ENCODE measurements at regions not wholly inside any gene's neighbourhood (a gene's known extent, or its start where the extent isn't known, plus 50 kb on each side); places are given as distances from the start of the nearest gene placed in this dataset.

DNA sequence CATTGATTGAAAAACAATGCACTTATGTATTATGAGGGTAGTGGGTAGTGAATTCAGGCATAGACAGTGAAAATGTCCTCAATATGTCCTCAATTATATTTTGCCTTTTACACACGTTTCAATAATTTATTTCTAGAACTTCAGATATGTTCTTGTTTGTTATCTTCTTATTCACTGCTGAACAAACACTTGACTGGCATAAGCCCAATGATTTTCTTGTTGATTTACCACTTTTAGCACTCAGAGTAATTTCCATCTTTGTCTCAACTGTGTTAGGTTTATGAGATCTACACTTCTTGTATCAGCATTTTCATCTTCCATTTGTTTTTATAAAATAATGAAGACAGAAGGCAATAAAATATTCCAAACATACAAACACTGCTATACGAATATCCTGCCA is 61.8 kb upstream of the DCC start:
- no peak for TF ChIP-seq POLR2AphosphoS5 (IDR thresholded peaks at IDR 0.05; ENCODE audit: borderline replicate concordance, low read depth, low read length)
- TF ChIP-seq EZH2 (IDR thresholded peaks at IDR 0.05) = no peak
- TF ChIP-seq FOXP2 (optimal IDR thresholded peaks at IDR 0.05; ENCODE audit: control extremely low read depth, extremely low read length, insufficient read depth) = no peak
- no peak for DNase-seq (ENCODE audit: low read depth, low spot score)
- H3K36me3 ChIP-seq (ENCODE audit: insufficient read depth, low read length) = no peaks in the 10 kb centered on the region
- H3K9ac ChIP-seq (ENCODE audit: insufficient read length) = no peak overlapping the region
- no peaks in the 10 kb centered on the region for H3K9me3 ChIP-seq (ENCODE audit: low read depth, low read length)
- H3K4me3 ChIP-seq = no peak overlapping the region
- no peak overlapping the region for H3K27ac ChIP-seq

DNA sequence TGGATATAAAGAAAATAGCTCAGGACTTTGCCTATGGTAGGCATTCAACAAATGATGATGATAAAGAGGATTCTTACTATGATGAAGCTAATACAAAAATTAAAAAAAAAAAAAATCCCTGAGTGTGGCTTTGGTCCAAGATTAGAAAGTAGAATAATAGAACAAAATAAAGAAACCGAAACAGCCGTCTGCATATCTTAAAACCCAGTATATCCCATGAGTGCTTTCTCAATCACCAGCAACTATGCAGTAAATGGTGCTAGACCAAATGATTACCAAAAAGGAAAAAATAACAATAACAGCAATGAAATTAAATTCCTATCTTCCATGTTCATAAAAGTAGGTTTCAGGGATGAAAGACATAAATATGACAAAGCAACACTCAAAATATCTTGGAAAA is 59.3 kb upstream of the DCC start:
- DNase-seq (ENCODE audit: low read depth, low spot score) = no peak
- TF ChIP-seq FOXP2 (optimal IDR thresholded peaks at IDR 0.05; ENCODE audit: control extremely low read depth, extremely low read length, insufficient read depth) (no peak), EZH2 (IDR thresholded peaks at IDR 0.05) (no peak), POLR2AphosphoS5 (IDR thresholded peaks at IDR 0.05; ENCODE audit: borderline replicate concordance, low read depth, low read length) (no peak)
- Histone ChIP-seq H3K4me3 (no peak overlapping the region), H3K27ac (no peak overlapping the region), H3K9me3 (ENCODE audit: low read depth, low read length) (no peaks in the 10 kb centered on the region), H3K36me3 (ENCODE audit: insufficient read depth, low read length) (no peaks in the 10 kb centered on the region), H3K9ac (ENCODE audit: insufficient read length) (no peak overlapping the region)

DNA sequence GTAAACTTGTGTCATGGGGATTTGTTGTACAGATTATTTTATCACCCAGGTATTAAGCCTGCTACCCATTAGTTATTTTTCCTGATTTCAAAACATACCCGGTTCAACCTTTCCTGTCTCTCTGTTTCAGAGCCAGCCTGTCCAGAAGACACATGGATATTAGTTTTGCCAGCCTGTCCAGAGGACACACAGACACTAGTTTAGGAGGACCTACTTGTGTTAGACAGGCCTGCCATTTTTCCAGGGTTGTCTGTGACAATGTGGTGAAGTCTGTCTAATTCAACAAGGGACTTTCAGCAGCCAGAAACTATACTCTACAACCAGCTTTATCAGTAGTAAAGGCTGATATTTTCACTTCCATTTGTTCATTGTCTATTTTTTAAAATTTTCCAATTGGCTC is 56.1 kb upstream of the DCC start:
- Histone ChIP-seq H3K9me3 (ENCODE audit: low read depth, low read length) (no peaks in the 10 kb centered on the region), H3K9ac (ENCODE audit: insufficient read length) (no peak overlapping the region), H3K27ac (no peak overlapping the region), H3K4me3 (no peak overlapping the region), H3K36me3 (ENCODE audit: insufficient read depth, low read length) (no peaks in the 10 kb centered on the region)
- DNase-seq (ENCODE audit: low read depth, low spot score) = no peak
- no peak for TF ChIP-seq FOXP2 (optimal IDR thresholded peaks at IDR 0.05; ENCODE audit: control extremely low read depth, extremely low read length, insufficient read depth)
- TF ChIP-seq POLR2AphosphoS5 (IDR thresholded peaks at IDR 0.05; ENCODE audit: borderline replicate concordance, low read depth, low read length) = no peak
- no peak for TF ChIP-seq EZH2 (IDR thresholded peaks at IDR 0.05)

DNA sequence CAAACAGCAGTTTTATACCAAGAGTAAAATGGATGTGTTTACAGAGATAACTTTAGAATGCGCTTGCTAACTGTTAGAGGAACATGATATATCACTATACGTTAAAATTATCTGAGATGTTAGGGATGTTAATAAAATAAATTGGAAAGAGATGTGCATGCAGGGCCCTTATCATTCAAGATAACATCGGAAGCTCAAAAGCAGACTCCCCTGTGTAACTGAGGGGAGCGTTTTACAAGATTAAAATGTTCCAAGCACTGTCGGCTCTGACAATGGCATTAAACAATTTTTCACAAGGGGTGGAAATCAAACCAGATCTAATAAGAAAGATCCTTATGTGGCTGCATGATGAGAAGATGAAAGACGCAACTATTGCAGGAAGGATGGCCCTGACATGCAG is 53.3 kb upstream of the DCC start:
- no peaks in the 10 kb centered on the region for H3K9me3 ChIP-seq (ENCODE audit: low read depth, low read length)
- no peak for TF ChIP-seq EZH2 (IDR thresholded peaks at IDR 0.05)
- no peak for TF ChIP-seq POLR2AphosphoS5 (IDR thresholded peaks at IDR 0.05; ENCODE audit: borderline replicate concordance, low read depth, low read length)
- no peak for TF ChIP-seq FOXP2 (optimal IDR thresholded peaks at IDR 0.05; ENCODE audit: control extremely low read depth, extremely low read length, insufficient read depth)
- peak overlapping the region; percentile 52 for H3K4me3 ChIP-seq
- H3K36me3 ChIP-seq (ENCODE audit: insufficient read depth, low read length) = no peaks in the 10 kb centered on the region
- no peak for DNase-seq (ENCODE audit: low read depth, low spot score)
- peak overlapping the region; percentile 53; the same call in 1 of the 2 replicates for H3K27ac ChIP-seq
- H3K9ac ChIP-seq (ENCODE audit: insufficient read length) = no peak overlapping the region

DNA sequence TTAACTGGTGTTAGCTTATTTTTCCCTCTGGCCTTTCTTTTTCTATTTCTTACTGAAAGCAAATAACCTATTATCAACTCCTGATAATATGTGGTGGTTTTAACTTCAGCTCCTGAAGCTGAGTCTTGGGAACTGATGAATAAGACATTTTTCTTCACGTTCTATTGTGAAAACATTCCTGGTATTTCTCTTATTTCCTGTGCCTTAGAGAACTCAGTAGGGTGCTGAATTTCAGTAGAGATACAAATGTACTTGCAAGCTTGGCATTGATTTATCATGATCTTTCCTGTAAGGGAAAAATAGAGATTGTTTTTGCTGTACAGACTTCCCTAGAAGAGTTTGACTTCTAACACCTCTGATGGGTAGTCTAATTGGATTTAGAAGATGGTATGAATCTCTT is 52.8 kb upstream of the DCC start:
- H3K4me3 ChIP-seq = peak overlapping the region; percentile 52; the same call in 1 of the 2 replicates
- peak; percentile 81 for DNase-seq (ENCODE audit: low read depth, low spot score)
- H3K9ac ChIP-seq (ENCODE audit: insufficient read length) = no peak overlapping the region
- TF ChIP-seq POLR2AphosphoS5 (IDR thresholded peaks at IDR 0.05; ENCODE audit: borderline replicate concordance, low read depth, low read length) (no peak; the same call in 1 of the 2 replicates), EZH2 (IDR thresholded peaks at IDR 0.05) (no peak), FOXP2 (optimal IDR thresholded peaks at IDR 0.05; ENCODE audit: control extremely low read depth, extremely low read length, insufficient read depth) (no peak)
- H3K27ac ChIP-seq = peak overlapping the region; percentile 53; the same call in 1 of the 2 replicates
- no peaks in the 10 kb centered on the region for H3K9me3 ChIP-seq (ENCODE audit: low read depth, low read length)
- no peaks in the 10 kb centered on the region for H3K36me3 ChIP-seq (ENCODE audit: insufficient read depth, low read length)

DNA sequence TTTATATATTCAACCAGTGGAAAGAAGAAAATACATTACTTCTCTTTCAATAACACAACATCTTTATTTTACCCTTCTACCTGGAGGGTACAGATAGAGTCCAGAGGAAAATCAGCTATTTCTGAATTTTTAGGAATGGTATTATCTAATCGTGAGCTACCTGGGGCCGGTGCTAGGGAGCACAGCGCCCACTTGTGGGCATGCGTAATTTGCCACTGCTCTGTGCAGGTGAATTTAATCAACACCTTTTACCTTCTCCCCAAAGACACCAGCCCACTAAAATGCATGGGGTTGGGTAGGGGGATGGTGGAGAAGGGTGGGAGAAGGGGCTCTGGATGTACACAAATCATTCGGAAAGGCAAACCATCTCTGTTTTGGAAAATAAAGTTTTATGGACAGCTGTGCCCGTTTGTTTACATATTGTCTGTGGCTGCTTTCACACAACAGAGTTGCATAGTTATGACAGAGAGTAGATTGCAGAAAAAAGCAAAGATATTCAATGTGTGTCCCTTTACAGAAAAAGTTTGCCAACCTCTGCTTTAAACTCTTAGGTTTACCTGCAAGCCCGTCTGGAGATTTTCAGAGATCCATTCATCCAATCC is 51.5 kb upstream of the DCC start:
- H3K4me3 ChIP-seq = no peak overlapping the region
- H3K27ac ChIP-seq = no peak overlapping the region
- no peak overlapping the region for H3K9ac ChIP-seq (ENCODE audit: insufficient read length)
- TF ChIP-seq EZH2 (IDR thresholded peaks at IDR 0.05) = no peak
- TF ChIP-seq POLR2AphosphoS5 (IDR thresholded peaks at IDR 0.05; ENCODE audit: borderline replicate concordance, low read depth, low read length) = no peak
- no peak for TF ChIP-seq FOXP2 (optimal IDR thresholded peaks at IDR 0.05; ENCODE audit: control extremely low read depth, extremely low read length, insufficient read depth)
- H3K36me3 ChIP-seq (ENCODE audit: insufficient read depth, low read length) = no peaks in the 10 kb centered on the region
- no peak for DNase-seq (ENCODE audit: low read depth, low spot score)
- no peaks in the 10 kb centered on the region for H3K9me3 ChIP-seq (ENCODE audit: low read depth, low read length)

DNA sequence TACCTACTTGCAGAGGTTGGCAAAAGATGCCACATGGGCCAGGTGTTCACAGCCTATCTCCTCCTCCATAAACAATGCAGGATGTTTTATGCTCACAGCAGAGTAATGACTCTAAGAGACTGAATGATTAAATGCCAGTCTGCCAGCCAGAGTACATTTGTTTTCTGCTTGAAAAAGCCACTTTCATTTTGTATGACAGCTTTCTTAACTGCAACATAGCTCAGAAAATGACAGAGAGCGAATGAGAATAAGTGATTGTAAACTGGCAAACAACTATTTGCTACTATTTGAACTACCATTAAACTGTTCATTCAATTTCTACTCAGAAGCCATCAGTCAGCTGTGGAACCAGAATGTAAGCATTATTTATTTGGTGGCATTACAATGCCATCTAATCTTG is 50.6 kb upstream of the DCC start:
- no peak overlapping the region for H3K9ac ChIP-seq (ENCODE audit: insufficient read length)
- no peak overlapping the region for H3K27ac ChIP-seq
- H3K36me3 ChIP-seq (ENCODE audit: insufficient read depth, low read length) = no peaks in the 10 kb centered on the region
- H3K9me3 ChIP-seq (ENCODE audit: low read depth, low read length) = no peaks in the 10 kb centered on the region
- no peak for DNase-seq (ENCODE audit: low read depth, low spot score)
- TF ChIP-seq POLR2AphosphoS5 (IDR thresholded peaks at IDR 0.05; ENCODE audit: borderline replicate concordance, low read depth, low read length) = no peak
- H3K4me3 ChIP-seq = no peak overlapping the region
